Cerebellar nuclear complex (tissue), 1 donor: ENCODE measurements at regions not wholly inside any gene's neighbourhood (a gene's known extent, or its start where the extent isn't known, plus 50 kb on each side); places are given as distances from the start of the nearest gene placed in this dataset.
"Not testable (repeated sequence)": the region's sequence is repeated elsewhere in the genome, so short reads cannot be mapped to it uniquely, and the experiment has no call there.

Source experiments
- DNase-seq, 2 experiments: peaks; one replicate each; lab custom pipeline; 2025; lab: John Stamatoyannopoulos, UW

- no peak for DNase-seq
Measured at GRCh38 chr3:27556887-27557286, 72.7 kb upstream of the SLC4A7 start.

- no peak for DNase-seq
Measured at GRCh38 chr3:27554706-27555105, 70.5 kb upstream of the SLC4A7 start.

- DNase-seq = no peak
Measured at GRCh38 chr3:27553886-27554540, 69.8 kb upstream of the SLC4A7 start.

GRCh38 chr3:27552708-27553107 lies 68.5 kb upstream of the SLC4A7 start:
- not testable (repeated sequence) for DNase-seq

GRCh38 chr3:27551413-27551812 lies 67.2 kb upstream of the SLC4A7 start:
- DNase-seq = not testable (repeated sequence)

GRCh38 chr3:27545061-27545460 lies 60.9 kb upstream of the SLC4A7 start:
- no peak for DNase-seq

GRCh38 chr3:27544372-27544865 lies 60.2 kb upstream of the SLC4A7 start:
- DNase-seq = no peak

GRCh38 chr3:27542476-27542875 lies 58.3 kb upstream of the SLC4A7 start:
- no peak for DNase-seq

- DNase-seq = no peak
Measured at GRCh38 chr3:27540231-27540630, 56.0 kb upstream of the SLC4A7 start.

GRCh38 chr3:27536491-27536890 lies 52.3 kb upstream of the SLC4A7 start:
- DNase-seq = no peak

GRCh38 chr3:27535809-27536392 lies 51.7 kb upstream of the SLC4A7 start:
- DNase-seq = no peak

- DNase-seq = no peak
Measured at GRCh38 chr3:27533718-27534573, 49.8 kb upstream of the SLC4A7 start.
